Type B pancreatic cell (in vitro differentiated cells): ENCODE measurements at regions not wholly inside any gene's neighbourhood (a gene's known extent, or its start where the extent isn't known, plus 50 kb on each side); places are given as distances from the start of the nearest gene placed in this dataset.

Experiments used
- DNase-seq: peaks from one replicate; pipeline ENCODE4 v3.0.0; 2021; ENCODE audit warnings: mixed read lengths; ENCODE audit not compliant: unreplicated experiment; ENCODE audit errors: extremely low spot score
- H3K27ac Mint-ChIP-seq: 2 replicates; pipeline ENCODE4 v1.8.0; 2021; ENCODE audit warnings: mild to moderate bottlenecking, mixed read lengths
- H3K27me3 Mint-ChIP-seq: 2 replicates; pipeline ENCODE4 v1.8.0; 2021; ENCODE audit warnings: mixed read lengths
- H3K36me3 Mint-ChIP-seq: 2 replicates; pipeline ENCODE4 v1.8.0; 2021; ENCODE audit warnings: mixed read lengths
- H3K4me1 Mint-ChIP-seq: one replicate; pipeline ENCODE4 v1.8.0; 2021; ENCODE audit warnings: mixed read lengths; ENCODE audit not compliant: unreplicated experiment
- H3K4me3 Mint-ChIP-seq: 2 replicates; pipeline ENCODE4 v1.8.0; 2021; ENCODE audit warnings: mild to moderate bottlenecking, mixed read lengths
- H3K9me3 Mint-ChIP-seq: 2 replicates; pipeline ENCODE4 v1.8.0; 2021; ENCODE audit warnings: mixed read lengths
- TF ChIP-seq, protein P1 (sequence below): fragments of 200-600 bp; sonication (generic); conservative IDR thresholded peaks from 2 replicates; pipeline ENCODE4 v1.5.0; 2021; ENCODE audit warnings: antibody characterized with exemption, mild to moderate bottlenecking

DNA sequence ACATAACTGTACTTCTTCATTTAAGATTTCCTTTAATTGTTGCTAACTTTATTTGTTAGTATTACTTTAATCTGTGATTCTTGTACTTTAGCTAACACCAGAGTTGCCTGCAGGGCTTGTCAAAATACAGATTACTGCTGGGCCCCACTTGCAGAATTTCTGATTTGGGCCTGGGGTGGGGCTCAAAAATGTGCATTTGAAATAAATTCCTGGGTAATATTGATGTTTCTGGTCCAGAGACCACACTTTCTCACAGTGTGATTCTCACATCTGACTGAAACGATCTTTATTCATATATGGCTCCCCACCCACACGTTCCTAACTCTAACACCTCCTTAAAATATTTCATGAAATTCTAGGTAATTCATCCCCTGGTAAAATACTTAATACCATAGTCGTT is 452.6 kb upstream of the ACVR2A start:
- DNase-seq: no peak
- peaks cover 7% of the 10 kb centered on the region for H3K9me3 Mint-ChIP-seq
- no peak overlapping the region for H3K27ac Mint-ChIP-seq
- no peaks in the 10 kb centered on the region for H3K36me3 Mint-ChIP-seq
- H3K4me1 Mint-ChIP-seq: no peaks in the 10 kb centered on the region
- peaks cover 6% of the 10 kb centered on the region for H3K27me3 Mint-ChIP-seq
- no peak overlapping the region for H3K4me3 Mint-ChIP-seq
- TF ChIP-seq, protein P1, sequence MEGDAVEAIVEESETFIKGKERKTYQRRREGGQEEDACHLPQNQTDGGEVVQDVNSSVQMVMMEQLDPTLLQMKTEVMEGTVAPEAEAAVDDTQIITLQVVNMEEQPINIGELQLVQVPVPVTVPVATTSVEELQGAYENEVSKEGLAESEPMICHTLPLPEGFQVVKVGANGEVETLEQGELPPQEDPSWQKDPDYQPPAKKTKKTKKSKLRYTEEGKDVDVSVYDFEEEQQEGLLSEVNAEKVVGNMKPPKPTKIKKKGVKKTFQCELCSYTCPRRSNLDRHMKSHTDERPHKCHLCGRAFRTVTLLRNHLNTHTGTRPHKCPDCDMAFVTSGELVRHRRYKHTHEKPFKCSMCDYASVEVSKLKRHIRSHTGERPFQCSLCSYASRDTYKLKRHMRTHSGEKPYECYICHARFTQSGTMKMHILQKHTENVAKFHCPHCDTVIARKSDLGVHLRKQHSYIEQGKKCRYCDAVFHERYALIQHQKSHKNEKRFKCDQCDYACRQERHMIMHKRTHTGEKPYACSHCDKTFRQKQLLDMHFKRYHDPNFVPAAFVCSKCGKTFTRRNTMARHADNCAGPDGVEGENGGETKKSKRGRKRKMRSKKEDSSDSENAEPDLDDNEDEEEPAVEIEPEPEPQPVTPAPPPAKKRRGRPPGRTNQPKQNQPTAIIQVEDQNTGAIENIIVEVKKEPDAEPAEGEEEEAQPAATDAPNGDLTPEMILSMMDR: no peak

DNA sequence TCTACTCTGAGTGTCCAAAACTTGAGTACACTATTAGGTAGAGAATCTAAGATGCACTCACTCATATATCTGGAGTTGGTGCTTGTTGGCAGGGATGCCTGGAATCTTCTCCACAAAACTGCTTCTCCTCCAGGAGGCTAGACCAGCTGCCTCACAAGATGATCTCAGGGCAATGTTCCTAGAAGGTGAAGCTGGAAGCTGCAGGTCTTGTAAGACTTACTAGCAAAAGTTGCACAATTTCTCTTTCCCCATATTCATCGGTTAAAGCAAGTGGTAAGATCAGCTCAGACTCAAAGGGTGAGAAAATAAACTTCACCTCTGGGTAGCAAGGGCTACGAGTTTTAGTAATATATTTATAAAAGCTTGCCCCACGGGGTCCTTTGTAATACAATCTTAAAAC is 454.4 kb upstream of the ACVR2A start:
- TF ChIP-seq, protein P1: no peak
- H3K36me3 Mint-ChIP-seq: no peaks in the 10 kb centered on the region
- H3K27ac Mint-ChIP-seq: no peak overlapping the region
- peaks cover 7% of the 10 kb centered on the region for H3K9me3 Mint-ChIP-seq
- no peak for DNase-seq
- no peak overlapping the region for H3K4me3 Mint-ChIP-seq
- H3K4me1 Mint-ChIP-seq: no peaks in the 10 kb centered on the region
- H3K27me3 Mint-ChIP-seq: peaks cover 6% of the 10 kb centered on the region

DNA sequence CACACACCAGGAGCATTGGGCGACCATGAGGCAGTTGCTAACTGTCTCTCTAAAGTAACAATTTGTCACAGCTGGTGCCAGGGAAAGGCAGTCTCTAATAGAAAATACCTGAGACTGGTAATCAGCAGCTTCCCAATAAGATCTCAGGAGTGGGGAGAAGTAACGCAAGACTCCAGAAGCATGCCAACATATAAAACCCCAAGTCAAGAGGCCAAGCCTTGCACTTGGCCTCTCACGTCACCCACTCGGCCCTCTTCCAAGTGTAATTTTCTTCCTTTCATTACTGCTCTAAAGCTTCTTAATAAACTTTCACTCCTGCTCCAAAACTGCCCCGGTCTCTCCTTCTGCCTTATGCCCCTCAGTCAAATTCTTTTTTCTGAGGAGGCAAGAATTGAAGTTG is 455.6 kb upstream of the ACVR2A start:
- TF ChIP-seq, protein P1: no peak
- Mint-ChIP-seq H3K27ac (no peak overlapping the region), H3K9me3 (peaks cover 7% of the 10 kb centered on the region), H3K4me3 (no peak overlapping the region), H3K4me1 (no peaks in the 10 kb centered on the region), H3K36me3 (no peaks in the 10 kb centered on the region), H3K27me3 (peaks cover 6% of the 10 kb centered on the region)
- DNase-seq: no peak

DNA sequence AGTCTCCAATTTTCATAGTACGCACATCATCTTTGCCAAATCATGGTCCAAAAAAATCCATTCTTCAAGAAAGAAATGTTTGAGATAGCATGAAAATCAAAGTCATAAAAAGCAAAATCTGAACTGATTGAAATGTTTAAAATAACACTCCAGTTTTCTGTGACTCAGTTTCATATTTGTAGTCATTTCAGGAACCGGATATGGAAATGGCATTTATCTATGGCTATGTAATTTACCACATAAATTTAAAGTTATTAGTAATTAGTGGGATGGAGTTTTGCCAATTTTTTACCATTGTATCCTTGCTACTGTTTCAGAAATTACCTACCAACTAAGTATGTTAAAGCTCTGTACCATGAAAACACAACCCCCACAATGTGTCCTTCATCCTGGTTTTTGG is 456.6 kb upstream of the ACVR2A start:
- no peaks in the 10 kb centered on the region for H3K4me1 Mint-ChIP-seq
- peaks cover 3% of the 10 kb centered on the region for H3K27me3 Mint-ChIP-seq
- no peaks in the 10 kb centered on the region for H3K9me3 Mint-ChIP-seq
- DNase-seq: no peak
- H3K36me3 Mint-ChIP-seq: no peaks in the 10 kb centered on the region
- H3K27ac Mint-ChIP-seq: no peak overlapping the region
- TF ChIP-seq, protein P1: no peak
- H3K4me3 Mint-ChIP-seq: no peak overlapping the region

DNA sequence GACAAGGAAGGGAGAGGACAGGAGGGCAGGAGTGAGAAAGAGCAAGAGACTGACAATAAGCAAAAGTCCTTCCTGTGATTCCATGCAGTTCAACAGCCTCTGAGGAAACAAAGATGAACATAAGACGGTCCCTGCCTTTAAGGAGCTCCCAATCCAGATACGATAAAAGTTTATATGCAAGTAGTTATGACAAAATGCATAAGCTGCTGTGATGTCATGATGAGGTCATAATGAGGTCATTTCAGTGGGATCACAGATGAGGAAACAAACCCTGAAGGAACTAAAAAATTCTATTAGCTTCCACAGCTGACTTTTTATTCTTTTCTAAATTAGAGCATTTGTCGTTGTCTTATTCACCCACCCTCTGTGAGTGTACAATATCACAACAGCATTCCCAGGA is 458.5 kb upstream of the ACVR2A start:
- Mint-ChIP-seq H3K4me3 (no peak overlapping the region), H3K4me1 (no peaks in the 10 kb centered on the region), H3K36me3 (no peaks in the 10 kb centered on the region), H3K27me3 (no peaks in the 10 kb centered on the region), H3K27ac (no peak overlapping the region), H3K9me3 (no peaks in the 10 kb centered on the region)
- TF ChIP-seq, protein P1: no peak
- DNase-seq: no peak

DNA sequence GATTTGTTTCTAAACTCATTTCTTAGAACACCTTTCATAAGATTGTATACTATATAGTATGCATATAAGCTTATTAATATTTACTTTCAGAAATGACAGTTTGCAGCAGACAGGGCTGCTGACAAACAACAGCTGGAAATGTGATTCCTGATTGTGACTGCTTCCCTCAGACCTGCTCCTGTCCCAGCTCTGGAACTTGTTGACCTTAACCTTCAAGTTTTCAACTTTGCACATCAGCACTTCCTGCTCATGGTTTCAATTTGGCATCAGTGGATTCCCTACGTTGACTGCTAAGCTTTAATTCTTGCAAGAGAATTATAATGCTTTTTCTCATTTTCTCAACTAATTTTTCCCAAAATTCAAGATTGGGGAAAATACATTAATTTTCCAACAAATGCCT is 459.2 kb upstream of the ACVR2A start:
- TF ChIP-seq, protein P1: no peak
- H3K4me3 Mint-ChIP-seq: no peak overlapping the region
- H3K27me3 Mint-ChIP-seq: no peaks in the 10 kb centered on the region
- H3K4me1 Mint-ChIP-seq: no peaks in the 10 kb centered on the region
- no peak overlapping the region for H3K27ac Mint-ChIP-seq
- H3K36me3 Mint-ChIP-seq: no peaks in the 10 kb centered on the region
- DNase-seq: no peak
- no peaks in the 10 kb centered on the region for H3K9me3 Mint-ChIP-seq
